HG03520 (cell line): ENCODE measurements at regions not wholly inside any gene's neighbourhood (a gene's known extent, or its start where the extent isn't known, plus 50 kb on each side); places are given as distances from the start of the nearest gene placed in this dataset.
A peak's percentile ranks its signal among the peaks of the same experiment; 100 is the strongest.
"Not testable (repeated sequence)": the region's sequence is repeated elsewhere in the genome, so short reads cannot be mapped to it uniquely, and the experiment has no call there.

Experiments used
- ATAC-seq: cut with Tn5 transposase; IDR thresholded peaks from one replicate; pipeline ENCODE4 v1.9.1; 2021; ENCODE audit warnings: mild to moderate bottlenecking, moderate library complexity; ENCODE audit not compliant: unreplicated experiment

GRCh38 chr6:114989279-114989964, 646.6 kb upstream of the HS3ST5 start:
- ATAC-seq, result peak; percentile 99

GRCh38 chr6:114987281-114987680, 644.5 kb upstream of the HS3ST5 start:
- no peak for ATAC-seq

- ATAC-seq, result no peak
Measured at GRCh38 chr6:114955363-114955762, 612.5 kb upstream of the HS3ST5 start.

GRCh38 chr6:114952229-114952628, 609.4 kb upstream of the HS3ST5 start:
- ATAC-seq, result no peak

GRCh38 chr6:114945392-114945791, 602.6 kb upstream of the HS3ST5 start:
- no peak for ATAC-seq

GRCh38 chr6:114941078-114941477, 598.3 kb upstream of the HS3ST5 start:
- no peak for ATAC-seq

- ATAC-seq, result no peak
Measured at GRCh38 chr6:114940181-114940580, 597.4 kb upstream of the HS3ST5 start.

GRCh38 chr6:114939630-114940029, 596.8 kb upstream of the HS3ST5 start:
- no peak for ATAC-seq

- no peak for ATAC-seq
Measured at GRCh38 chr6:114936080-114936479, 593.3 kb upstream of the HS3ST5 start.

- no peak for ATAC-seq
Measured at GRCh38 chr6:114934079-114934478, 591.3 kb upstream of the HS3ST5 start.

- not testable (repeated sequence) for ATAC-seq
Measured at GRCh38 chr6:114928731-114929130, 585.9 kb upstream of the HS3ST5 start.

GRCh38 chr6:114906096-114906495, 563.3 kb upstream of the HS3ST5 start:
- no peak for ATAC-seq

GRCh38 chr6:114897536-114897935, 554.7 kb upstream of the HS3ST5 start:
- ATAC-seq, result no peak

- no peak for ATAC-seq
Measured at GRCh38 chr6:114892211-114892610, 549.4 kb upstream of the HS3ST5 start.

- no peak for ATAC-seq
Measured at GRCh38 chr6:114888241-114888640, 545.4 kb upstream of the HS3ST5 start.

- no peak for ATAC-seq
Measured at GRCh38 chr6:114886670-114887436, 544.0 kb upstream of the HS3ST5 start.

GRCh38 chr6:114879693-114880092, 536.9 kb upstream of the HS3ST5 start:
- ATAC-seq, result no peak

- no peak for ATAC-seq
Measured at GRCh38 chr6:114878091-114878490, 535.3 kb upstream of the HS3ST5 start.

- ATAC-seq, result no peak
Measured at GRCh38 chr6:114874410-114874809, 531.6 kb upstream of the HS3ST5 start.

GRCh38 chr6:114865506-114865905, 522.7 kb upstream of the HS3ST5 start:
- not testable (repeated sequence) for ATAC-seq

GRCh38 chr6:114863610-114864009, 520.8 kb upstream of the HS3ST5 start:
- ATAC-seq, result no peak

- no peak for ATAC-seq
Measured at GRCh38 chr6:114862819-114863218, 520.0 kb upstream of the HS3ST5 start.
